GM11168 (cell line): ENCODE measurements at regions not wholly inside any gene's neighbourhood (a gene's known extent, or its start where the extent isn't known, plus 50 kb on each side); places are given as distances from the start of the nearest gene placed in this dataset.
"Not testable (repeated sequence)": the region's sequence is repeated elsewhere in the genome, so short reads cannot be mapped to it uniquely, and the experiment has no call there.

ENCODE experiments used
- in situ Hi-C: fragments of 300-500 bp; cut with MboI; formaldehyde crosslinking; loops from one replicate; pipeline ENCODE4 v1.12.0; 2022; ENCODE audit warnings: low sequenced_read_pairs; ENCODE audit not compliant: unreplicated experiment

GRCh38 chr6:12602951-12603672 lies 113.5 kb upstream of the PHACTR1 start:
- in situ Hi-C loops = loop anchor here (5.0 to 10.0 kb wide), 2 partner anchors 296 to 948 kb away; no protein-coding TSS in a partner anchor

- in situ Hi-C loops = loop anchor here (5.0 to 10.0 kb wide), 2 partner anchors 296 to 949 kb away; no protein-coding TSS in a partner anchor
These were observed 112.9 kb upstream of the PHACTR1 start for GRCh38 chr6:12603673-12604049.

DNA sequence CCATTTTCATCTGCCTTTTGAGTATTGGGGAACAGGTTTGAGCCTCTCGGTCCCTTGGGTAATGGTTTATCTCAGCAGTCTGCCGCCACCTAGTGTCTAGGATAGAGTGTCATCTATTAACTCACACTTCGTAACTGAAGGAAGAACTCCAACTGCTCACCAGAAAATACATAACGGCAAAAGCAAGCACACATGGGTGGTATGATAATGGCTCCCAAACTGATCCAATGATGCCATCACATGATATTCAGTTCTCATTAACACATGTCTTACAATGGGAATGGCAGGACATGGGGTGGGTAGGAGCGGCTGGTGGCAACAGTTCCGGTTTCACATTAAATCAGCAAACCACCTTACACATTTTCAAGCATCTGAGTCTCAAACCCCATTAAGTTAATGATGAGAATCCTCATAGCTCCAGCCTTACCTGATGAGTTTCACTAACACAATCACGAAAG lies 110.7 kb upstream of the PHACTR1 start:
- in situ Hi-C loops = loop anchor here (10.0 kb wide), 1 partner anchor 951 kb away; no protein-coding TSS in a partner anchor

GRCh38 chr6:12606616-12607015 lies 110.0 kb upstream of the PHACTR1 start:
- in situ Hi-C loops = loop anchor here (10.0 kb wide), 1 partner anchor 952 kb away; no protein-coding TSS in a partner anchor

DNA sequence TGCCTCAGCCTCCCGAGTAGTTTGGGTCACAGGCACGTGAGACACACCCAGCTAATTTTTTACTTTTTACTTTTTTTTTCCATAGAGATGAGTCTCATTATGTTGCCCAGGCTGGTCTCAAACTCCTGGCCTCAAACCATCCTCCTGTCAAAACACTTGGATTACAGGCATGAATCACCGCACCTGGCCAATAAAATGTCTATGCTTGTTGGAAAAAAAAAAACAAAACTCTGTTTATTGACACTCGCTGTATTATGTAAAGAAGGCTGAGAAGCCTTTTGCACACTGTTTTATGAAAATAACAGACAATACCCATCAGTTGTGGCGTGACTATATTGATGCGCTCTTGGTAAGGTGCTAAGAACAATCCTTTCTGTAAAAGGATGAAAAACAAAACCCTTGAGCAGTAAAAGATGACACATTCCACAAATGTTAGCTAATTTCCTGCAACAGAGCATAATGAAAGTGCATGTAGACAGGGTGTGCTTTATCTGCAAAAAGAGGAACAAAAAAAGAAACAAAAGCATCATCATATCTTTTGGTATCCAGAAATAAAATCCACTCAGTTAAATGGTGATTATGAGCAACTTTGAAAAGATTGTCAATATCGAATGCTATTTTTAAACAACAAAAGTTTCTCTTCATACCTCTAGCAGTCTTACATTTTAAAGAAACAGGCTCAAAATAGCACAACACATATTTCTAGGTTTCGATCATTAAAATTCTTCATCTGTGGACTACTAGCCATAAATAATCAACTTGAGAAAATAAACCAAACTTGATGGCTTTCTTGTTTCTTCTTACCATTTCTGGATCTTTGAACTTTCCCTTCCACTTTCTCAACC lies 108.3 kb upstream of the PHACTR1 start:
- in situ Hi-C loops = loop anchor here (10.0 kb wide), 1 partner anchor 953 kb away; no protein-coding TSS in a partner anchor

DNA sequence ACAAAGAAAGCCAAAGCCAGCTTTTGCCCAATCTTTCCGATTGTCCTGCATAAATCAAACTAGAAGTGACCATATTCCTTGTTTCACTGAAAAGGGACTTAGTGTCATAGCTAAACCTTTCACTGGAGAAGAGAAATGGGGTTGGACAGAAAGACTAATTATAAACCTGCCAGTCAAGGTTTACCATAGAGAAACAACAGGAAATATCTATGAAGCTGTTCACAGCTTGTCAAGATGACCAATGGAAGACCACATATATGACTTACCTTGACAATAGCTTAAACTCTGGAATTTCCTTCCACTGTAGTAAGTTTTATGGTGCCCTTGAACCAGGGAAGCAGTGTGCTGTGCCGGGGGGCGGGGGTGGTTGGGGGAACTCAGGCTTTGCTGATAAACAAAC lies 107.7 kb upstream of the PHACTR1 start:
- in situ Hi-C loops = loop anchor here (10.0 kb wide), 1 partner anchor 954 kb away; no protein-coding TSS in a partner anchor

DNA sequence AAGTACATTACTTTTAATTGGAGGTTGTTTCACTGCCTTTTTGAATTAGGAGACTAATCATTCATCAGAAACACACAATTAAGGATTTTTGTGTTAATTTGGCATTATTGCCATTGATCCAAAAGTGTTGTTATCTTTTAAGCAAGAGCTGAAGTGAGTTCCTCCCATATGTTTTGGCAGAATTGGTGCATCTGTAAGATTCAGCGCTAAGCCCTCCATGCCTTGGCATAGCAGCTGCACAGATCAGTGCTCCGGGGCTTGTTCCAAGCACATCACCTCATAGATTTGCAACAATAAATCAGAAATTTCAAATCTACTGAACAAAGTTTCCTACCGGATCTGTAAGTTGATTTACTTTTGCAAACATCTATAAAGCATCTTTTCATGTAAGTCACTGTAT lies 106.8 kb upstream of the PHACTR1 start:
- in situ Hi-C loops = loop anchor here (10.0 kb wide), 1 partner anchor 955 kb away; no protein-coding TSS in a partner anchor

DNA sequence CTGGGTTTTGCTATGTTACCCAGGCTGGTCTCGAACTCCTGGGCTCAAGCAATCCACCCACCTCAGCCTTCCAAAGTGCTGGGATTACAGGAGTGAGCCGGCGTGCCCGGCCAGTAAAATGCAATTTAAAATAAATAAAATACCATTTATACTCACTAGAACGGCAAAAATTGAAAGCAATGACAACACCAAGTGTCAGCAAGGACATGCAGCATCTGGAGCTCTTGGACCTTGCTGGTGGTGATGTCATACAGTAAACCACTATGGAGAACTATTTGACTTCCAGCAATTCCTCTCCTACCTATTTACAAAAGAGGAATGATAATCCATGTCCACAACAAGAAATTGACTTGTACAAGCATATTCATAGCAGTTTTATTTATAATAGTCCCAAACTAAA lies 105.7 kb upstream of the PHACTR1 start:
- in situ Hi-C loops = no loop called here

GRCh38 chr6:12613811-12614210 lies 102.8 kb upstream of the PHACTR1 start:
- in situ Hi-C loops = no loop called here

- in situ Hi-C loops = no loop called here
These were observed 102.1 kb upstream of the PHACTR1 start for GRCh38 chr6:12614456-12614855.

- in situ Hi-C loops = no loop called here
These were observed 98.3 kb upstream of the PHACTR1 start for GRCh38 chr6:12618296-12618695.

- in situ Hi-C loops = no loop called here
These were observed 94.8 kb upstream of the PHACTR1 start for GRCh38 chr6:12621754-12622153.

- in situ Hi-C loops = no loop called here
These were observed 94.0 kb upstream of the PHACTR1 start for GRCh38 chr6:12622566-12622965.

GRCh38 chr6:12624142-12624837 lies 92.3 kb upstream of the PHACTR1 start:
- in situ Hi-C loops = no loop called here

DNA sequence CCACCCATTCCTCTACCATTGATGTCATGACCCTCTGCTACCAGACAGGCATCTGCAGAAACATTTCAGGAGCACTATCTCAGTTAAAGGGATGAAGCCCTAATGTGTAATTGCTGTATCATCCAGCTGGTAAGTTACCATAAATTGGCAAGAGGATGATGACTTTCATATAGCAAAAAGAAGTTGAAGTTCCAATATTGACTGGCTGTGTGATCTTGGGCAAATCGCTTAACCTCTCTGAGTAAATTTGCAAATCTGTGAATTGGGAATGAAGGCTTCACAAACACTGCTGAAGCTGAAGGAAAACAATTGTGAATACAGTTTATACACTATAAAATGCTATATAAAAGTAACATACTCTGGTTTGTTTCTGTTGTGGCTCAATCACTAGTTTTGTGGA lies 89.5 kb upstream of the PHACTR1 start:
- in situ Hi-C loops = no loop called here

DNA sequence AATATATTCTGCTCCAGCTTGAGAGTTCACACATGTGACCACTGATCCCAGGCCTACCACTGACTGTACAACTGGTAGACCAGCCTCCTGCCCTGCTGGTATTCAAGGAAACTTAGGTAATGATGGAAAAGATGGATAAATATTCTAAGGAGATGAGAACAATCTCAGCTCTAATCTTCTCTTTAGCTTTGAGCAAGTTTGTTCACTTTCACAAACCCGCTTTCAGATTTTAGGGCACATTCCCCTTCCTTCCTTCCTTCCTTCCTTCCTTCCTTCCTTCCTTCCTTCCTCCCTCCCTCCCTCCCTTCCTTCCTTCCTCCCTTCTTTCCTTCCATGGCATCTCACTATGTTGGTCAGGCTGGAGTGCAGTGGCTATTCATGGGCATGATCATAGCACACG lies 88.2 kb upstream of the PHACTR1 start:
- in situ Hi-C loops = no loop called here

- in situ Hi-C loops = not testable (repeated sequence)
These were observed 82.8 kb upstream of the PHACTR1 start for GRCh38 chr6:12633746-12634145.

DNA sequence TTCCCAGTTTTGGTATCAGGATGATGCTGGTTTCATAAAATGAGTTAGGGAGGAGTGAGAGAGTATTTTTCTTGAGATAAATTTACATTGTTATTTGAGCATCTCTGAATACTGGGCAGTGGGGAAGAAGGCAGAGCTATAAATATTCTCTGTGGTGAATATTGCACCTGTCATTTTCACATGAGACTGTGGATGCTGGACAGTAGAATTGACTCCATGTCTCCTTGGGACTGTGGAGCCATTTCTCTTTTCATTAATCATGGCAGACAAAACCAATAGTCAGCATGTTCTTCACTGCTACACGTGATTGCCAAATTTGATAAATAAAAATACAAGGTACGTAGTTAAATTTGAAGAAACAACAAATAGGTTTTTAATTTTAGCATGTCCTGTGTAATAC lies 81.2 kb upstream of the PHACTR1 start:
- in situ Hi-C loops = no loop called here

DNA sequence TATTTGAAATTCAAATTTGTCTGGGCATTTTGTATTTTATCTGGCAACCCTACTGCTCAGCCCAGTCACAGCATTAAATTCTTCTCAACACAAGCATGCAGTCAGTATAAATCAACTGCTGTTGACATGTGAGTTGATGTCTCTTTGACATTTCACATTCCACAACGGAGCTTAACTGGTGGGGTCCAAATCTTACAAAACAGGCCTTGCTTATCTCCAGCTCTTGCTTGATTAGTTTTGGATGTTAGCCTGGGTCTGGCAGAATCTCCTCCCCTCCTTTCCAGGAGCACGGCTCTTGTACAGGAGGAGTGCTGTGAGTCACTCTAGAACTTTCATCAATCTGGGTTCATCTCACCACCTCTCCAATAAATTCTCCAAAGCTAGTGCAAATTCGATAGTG lies 80.8 kb upstream of the PHACTR1 start:
- in situ Hi-C loops = no loop called here

DNA sequence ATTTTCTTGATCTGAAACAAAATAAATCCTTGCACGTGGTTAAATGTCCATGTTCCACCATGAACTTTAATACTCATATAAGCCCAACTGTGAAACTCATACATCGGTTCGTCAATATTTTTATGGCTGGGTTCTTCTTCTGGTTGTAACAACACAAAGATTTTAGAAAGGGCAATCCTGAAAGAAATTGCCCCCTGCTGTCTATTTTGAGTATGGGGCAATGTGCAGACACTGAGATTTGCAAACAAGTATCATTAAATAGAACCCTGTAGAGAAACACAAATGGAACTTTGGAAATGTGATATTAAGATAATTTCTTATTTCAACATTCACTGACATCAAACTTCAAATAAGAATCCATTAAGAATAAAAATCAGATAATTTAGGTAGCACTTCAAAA lies 80.2 kb upstream of the PHACTR1 start:
- in situ Hi-C loops = no loop called here
